ENCODE measurements at regions not wholly inside any gene's neighbourhood (a gene's known extent, or its start where the extent isn't known, plus 50 kb on each side); places are given as distances from the start of the nearest gene placed in this dataset.

DNA sequence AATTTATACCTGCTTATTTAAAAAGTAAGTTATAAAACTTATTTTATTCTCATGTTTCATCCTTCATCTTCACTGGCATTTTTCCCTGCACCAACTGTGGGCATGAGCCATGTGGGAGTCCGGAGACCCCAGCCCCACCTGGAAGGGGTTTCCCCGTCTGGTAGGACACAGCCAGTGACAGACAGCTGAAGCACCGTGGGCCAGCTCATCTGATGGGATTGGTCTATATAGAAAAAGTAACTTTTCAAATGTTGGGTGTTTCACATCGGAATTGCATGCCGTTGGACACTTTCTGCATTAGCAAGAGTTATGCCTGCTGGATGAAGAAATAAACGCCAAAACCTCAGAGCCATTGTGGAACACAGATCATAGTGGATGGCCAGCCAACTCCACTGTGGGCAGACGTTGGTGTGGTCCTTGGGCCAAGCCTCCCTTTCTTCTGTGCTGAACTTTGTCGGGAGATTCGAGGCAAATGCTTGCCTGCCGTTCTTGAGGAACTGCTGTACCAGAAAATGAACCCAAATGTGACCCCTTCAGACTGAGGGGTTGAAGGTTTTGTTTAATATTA is 1329.3 kb downstream of the TBC1D22A start:
- H3K36me3 ChIP-seq: no peaks in the 10 kb centered on the region
- DNase-seq: no peak
- intact Hi-C loops (cut with DNase I; ENCODE audit: low total_unique reads): no loop called here
- peaks cover 0 to 4% (median 0%) of the 10 kb centered on the region in 7 donors for H3K27me3 ChIP-seq (replicated peaks in 1 of 7)
- TF ChIP-seq, protein P1, sequence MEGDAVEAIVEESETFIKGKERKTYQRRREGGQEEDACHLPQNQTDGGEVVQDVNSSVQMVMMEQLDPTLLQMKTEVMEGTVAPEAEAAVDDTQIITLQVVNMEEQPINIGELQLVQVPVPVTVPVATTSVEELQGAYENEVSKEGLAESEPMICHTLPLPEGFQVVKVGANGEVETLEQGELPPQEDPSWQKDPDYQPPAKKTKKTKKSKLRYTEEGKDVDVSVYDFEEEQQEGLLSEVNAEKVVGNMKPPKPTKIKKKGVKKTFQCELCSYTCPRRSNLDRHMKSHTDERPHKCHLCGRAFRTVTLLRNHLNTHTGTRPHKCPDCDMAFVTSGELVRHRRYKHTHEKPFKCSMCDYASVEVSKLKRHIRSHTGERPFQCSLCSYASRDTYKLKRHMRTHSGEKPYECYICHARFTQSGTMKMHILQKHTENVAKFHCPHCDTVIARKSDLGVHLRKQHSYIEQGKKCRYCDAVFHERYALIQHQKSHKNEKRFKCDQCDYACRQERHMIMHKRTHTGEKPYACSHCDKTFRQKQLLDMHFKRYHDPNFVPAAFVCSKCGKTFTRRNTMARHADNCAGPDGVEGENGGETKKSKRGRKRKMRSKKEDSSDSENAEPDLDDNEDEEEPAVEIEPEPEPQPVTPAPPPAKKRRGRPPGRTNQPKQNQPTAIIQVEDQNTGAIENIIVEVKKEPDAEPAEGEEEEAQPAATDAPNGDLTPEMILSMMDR (IDR thresholded peaks at IDR 0.05 in 8 of 11, conservative IDR thresholded peaks at IDR 0.05 in 3 of 11): no peak
- H3K9me3 ChIP-seq: no peaks in the 10 kb centered on the region
- peaks cover 8 to 34% (median 27%) of the 10 kb centered on the region in 6 donors for H3K4me1 ChIP-seq
- H3K27ac ChIP-seq: no peak overlapping the region
- 87 to 92% (median 91%) methylated on average over 10 of the region's 10 CpGs for WGBS, 5 donors
- no peak overlapping the region for H3K4me3 ChIP-seq

DNA sequence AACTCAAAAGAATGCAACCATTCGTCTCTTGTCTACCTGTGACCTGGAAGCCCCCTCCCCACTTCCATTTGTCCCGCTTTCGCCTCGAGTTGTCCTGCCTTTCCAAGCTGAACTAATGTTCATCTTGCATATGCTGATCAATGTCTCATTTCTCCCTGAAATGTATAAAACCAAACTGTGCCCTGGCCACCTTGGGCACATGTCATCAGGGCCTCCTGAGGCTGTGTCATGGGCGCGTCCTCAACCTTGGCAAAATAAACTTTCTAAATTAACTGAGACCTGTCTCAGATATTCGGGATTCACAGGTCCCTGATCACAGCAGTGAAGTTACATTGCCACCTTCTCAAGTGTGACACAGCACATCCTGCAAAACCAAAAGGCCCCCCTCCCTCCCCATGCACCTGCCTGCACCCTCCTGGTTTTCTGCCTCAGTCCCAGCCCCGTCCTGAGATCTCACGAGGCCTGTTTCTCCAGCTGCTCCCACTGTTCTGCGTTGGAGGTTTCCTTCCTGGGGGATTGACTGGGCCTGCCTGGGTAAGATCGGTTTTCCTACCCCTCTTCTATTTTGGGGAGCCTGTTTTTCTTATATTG is 1328.7 kb downstream of the TBC1D22A start:
- TF ChIP-seq, protein P1 (IDR thresholded peaks at IDR 0.05 in 8 of 11, conservative IDR thresholded peaks at IDR 0.05 in 3 of 11): no peak
- TF ChIP-seq POLR2AphosphoS5 (IDR thresholded peaks at IDR 0.05): no peak
- no peak for TF ChIP-seq POLR2A (IDR thresholded peaks at IDR 0.05)
- intact Hi-C loops (cut with DNase I; ENCODE audit: low total_unique reads): no loop called here
- 63 to 76% (median 67%) methylated on average over 11 of the region's 11 CpGs for WGBS, 5 donors
- Histone ChIP-seq H3K4me1 (peaks cover 6 to 28% (median 23%) of the 10 kb centered on the region in 6 donors), H3K9me3 (no peaks in the 10 kb centered on the region), H3K27ac (no peak overlapping the region), H3K36me3 (no peaks in the 10 kb centered on the region), H3K27me3 (replicated peaks in 1 of 7) (peaks cover 0 to 4% (median 0%) of the 10 kb centered on the region in 7 donors), H3K4me3 (peak overlapping the region in 1 of 8 donors; percentile 51)
- DNase-seq: no peak

DNA sequence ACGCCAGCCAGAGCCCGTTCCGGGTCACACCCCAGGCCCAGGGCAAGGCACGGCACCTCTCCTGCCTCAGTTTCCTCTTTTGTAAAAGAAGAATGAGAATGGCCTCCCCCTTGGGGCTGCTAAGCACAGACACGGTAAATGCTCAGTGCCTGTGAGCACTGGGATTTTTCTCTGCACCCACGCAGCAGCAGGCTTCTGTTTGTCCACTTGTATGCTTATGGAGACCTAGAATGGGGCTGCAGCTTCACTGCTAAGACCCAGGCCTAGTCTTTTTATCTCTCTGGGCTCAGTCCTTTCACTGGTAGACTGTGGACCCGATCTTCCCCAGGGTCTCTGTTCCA is 1327.9 kb downstream of the TBC1D22A start:
- Histone ChIP-seq H3K4me1 (peaks cover 6 to 28% (median 23%) of the 10 kb centered on the region in 6 donors), H3K27me3 (replicated peaks in 1 of 7) (peaks cover 0 to 4% (median 0%) of the 10 kb centered on the region in 7 donors), H3K9me3 (no peaks in the 10 kb centered on the region), H3K27ac (peak overlapping the region in 6 of 8 donors; percentile 13 to 66 (median 46)), H3K4me3 (peak overlapping the region in 6 of 8 donors; percentile 4 to 51 (median 12)), H3K36me3 (no peaks in the 10 kb centered on the region)
- intact Hi-C loops (cut with DNase I; ENCODE audit: low total_unique reads): no loop called here
- TF ChIP-seq, protein P1 (IDR thresholded peaks at IDR 0.05 in 8 of 11, conservative IDR thresholded peaks at IDR 0.05 in 3 of 11): no peak
- TF ChIP-seq POLR2A (IDR thresholded peaks at IDR 0.05): no peak
- no peak for TF ChIP-seq POLR2AphosphoS5 (IDR thresholded peaks at IDR 0.05)
- WGBS, 5 donors: 15 to 34% (median 21%) methylated on average over 3 to 7 of the region's 7 CpGs
- DNase-seq: no peak

DNA sequence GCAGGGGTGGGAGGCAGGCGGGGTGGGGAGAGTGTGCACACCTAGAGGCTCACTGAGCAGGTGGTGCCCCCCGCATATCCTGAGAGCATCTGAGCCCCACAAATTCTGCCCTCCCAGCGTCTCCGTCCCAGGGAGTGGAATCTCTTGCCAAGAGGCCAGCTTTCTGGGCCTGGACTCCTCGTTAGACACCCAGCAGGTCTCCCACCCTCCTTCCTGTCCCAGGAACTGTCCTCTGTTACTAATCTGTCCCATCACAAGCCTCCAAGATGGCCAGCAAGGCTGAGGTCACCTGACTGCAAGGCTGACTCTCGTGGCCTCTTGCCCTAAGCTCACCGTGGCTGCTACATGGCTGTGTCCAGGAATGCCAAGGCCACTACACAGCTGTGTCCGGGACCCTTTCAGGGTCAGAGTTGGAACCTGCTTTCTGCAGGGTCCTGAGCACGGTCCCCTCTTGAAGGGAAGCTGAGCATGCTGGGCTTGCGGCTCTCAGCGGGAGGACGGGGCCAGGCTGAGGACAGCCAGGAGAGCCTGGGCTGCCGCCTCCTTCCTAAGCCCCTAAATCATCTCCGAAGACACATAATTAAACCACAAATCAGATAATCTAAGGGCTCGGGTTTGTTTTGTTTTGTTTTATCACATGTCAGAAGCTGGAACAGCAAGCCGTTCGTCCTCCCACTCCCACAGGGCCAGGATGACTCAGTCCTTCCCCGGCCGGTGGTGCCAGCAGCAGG is 1327.3 kb downstream of the TBC1D22A start:
- peaks cover 0 to 4% (median 0%) of the 10 kb centered on the region in 7 donors for H3K27me3 ChIP-seq (replicated peaks in 1 of 7)
- H3K4me3 ChIP-seq: peak overlapping the region in 6 of 8 donors; percentile 4 to 51 (median 12)
- H3K4me1 ChIP-seq: peaks cover 6 to 32% (median 23%) of the 10 kb centered on the region in 6 donors
- peak; percentile 79 for DNase-seq
- peak overlapping the region in 6 of 8 donors; percentile 13 to 66 (median 46) for H3K27ac ChIP-seq
- no peaks in the 10 kb centered on the region for H3K9me3 ChIP-seq
- TF ChIP-seq POLR2A (IDR thresholded peaks at IDR 0.05): no peak
- TF ChIP-seq, protein P1 (IDR thresholded peaks at IDR 0.05 in 8 of 11, conservative IDR thresholded peaks at IDR 0.05 in 3 of 11): no peak
- peak in 2 of 3 donors; percentile 26 to 43 for TF ChIP-seq POLR2AphosphoS5 (IDR thresholded peaks at IDR 0.05)
- intact Hi-C loops (cut with DNase I; ENCODE audit: low total_unique reads): no loop called here
- no peaks in the 10 kb centered on the region for H3K36me3 ChIP-seq
- WGBS, 5 donors: 37 to 49% (median 45%) methylated on average over 15 to 19 of the region's 19 CpGs

All from spleen (tissue), 11 donors.